GM20000 (cell line): ENCODE measurements at regions not wholly inside any gene's neighbourhood (a gene's known extent, or its start where the extent isn't known, plus 50 kb on each side); places are given as distances from the start of the nearest gene placed in this dataset.

Source experiments
- DNase-seq: peaks from one replicate; pipeline ENCODE4 v3.0.0; 2012; ENCODE audit warnings: low spot score
- CTCF ChIP-seq: IDR thresholded peaks from 2 replicates; pipeline ENCODE4 v1.5.1; 2012; ENCODE audit warnings: mild to moderate bottlenecking, control low read depth; ENCODE audit errors: extremely low read depth, missing control alignments

GRCh38 chr14:71600309-71600708 is 331.9 kb upstream of the RGS6 start:
- TF ChIP-seq CTCF, result no peak
- DNase-seq, result no peak

GRCh38 chr14:71602524-71602923 is 329.7 kb upstream of the RGS6 start:
- TF ChIP-seq CTCF, result no peak
- no peak for DNase-seq

- no peak for TF ChIP-seq CTCF
- no peak for DNase-seq
These were observed 328.0 kb upstream of the RGS6 start for GRCh38 chr14:71604231-71604630.

- TF ChIP-seq CTCF, result no peak
- no peak for DNase-seq
These were observed 326.2 kb upstream of the RGS6 start for GRCh38 chr14:71606064-71606463.

GRCh38 chr14:71606575-71606974 is 325.7 kb upstream of the RGS6 start:
- DNase-seq, result no peak
- no peak for TF ChIP-seq CTCF

GRCh38 chr14:71607056-71607455 is 325.2 kb upstream of the RGS6 start:
- DNase-seq, result no peak
- TF ChIP-seq CTCF, result no peak

- DNase-seq, result no peak
- TF ChIP-seq CTCF, result no peak
These were observed 322.1 kb upstream of the RGS6 start for GRCh38 chr14:71610149-71610548.
